Kidney (tissue), 13 donors: ENCODE measurements at regions not wholly inside any gene's neighbourhood (a gene's known extent, or its start where the extent isn't known, plus 50 kb on each side); places are given as distances from the start of the nearest gene placed in this dataset.

ENCODE experiments used
- DNase-seq, 5 donors: peaks; one replicate each; pipeline ENCODE4 v3.0.0-alpha.2; 2013 to 2020
- FAIRE-seq: peaks from 2 replicates; lab custom pipeline; 2012; peaks lifted over from hg19 to GRCh38; lab: Jason Lieb, UNC
- H3K27ac ChIP-seq, 2 donors: one replicate each; pipeline ENCODE4 v1.7.0; 2013; ENCODE audit warnings: low read depth in 2 of 2, low read length in 2 of 2, inconsistent platforms in 1 of 2
- H3K27me3 ChIP-seq: one replicate; pipeline ENCODE4 v1.7.1; 2013; ENCODE audit warnings: low read length, inconsistent platforms; ENCODE audit not compliant: control insufficient read depth, insufficient read depth
- H3K36me3 ChIP-seq, 3 donors: one replicate each; pipeline versions ENCODE4 v1.7.0 to v1.7.1; 2013; ENCODE audit warnings: low read length in 3 of 3, control low read depth in 1 of 3, inconsistent platforms in 1 of 3; ENCODE audit not compliant: insufficient read depth in 3 of 3, control insufficient read depth in 2 of 3
- H3K4me1 ChIP-seq, 3 donors: one replicate each; pipeline versions ENCODE4 v1.7.0 to v1.7.1; 2013; ENCODE audit warnings: low read length in 3 of 3, inconsistent platforms in 1 of 3, low read depth in 1 of 3; ENCODE audit not compliant: control insufficient read depth in 2 of 3, insufficient read depth in 2 of 3
- H3K4me3 ChIP-seq, 3 donors: one replicate each; pipeline versions ENCODE4 v1.7.0 to v1.8.1; 2013; ENCODE audit warnings: low read length in 3 of 3, control low read depth in 1 of 3, inconsistent platforms in 1 of 3
- H3K9ac ChIP-seq, 3 donors: one replicate each; pipeline versions ENCODE4 v1.7.0 to v1.7.1; 2013; ENCODE audit warnings: low read length in 3 of 3, control low read depth in 1 of 3, inconsistent platforms in 1 of 3
- H3K9me3 ChIP-seq, 3 donors: one replicate each; pipeline versions ENCODE4 v1.7.0 to v1.7.1; 2013; ENCODE audit warnings: low read length in 3 of 3, control low read depth in 1 of 3, inconsistent platforms in 1 of 3; ENCODE audit not compliant: control insufficient read depth in 2 of 3, insufficient read depth in 1 of 3
- intact Hi-C: fragments of 100-400 bp; cut with DNase I; formaldehyde crosslinking; loops from one replicate; pipeline ENCODE4 v1.11.1; 2022
- TF ChIP-seq, protein P1 (sequence below): IDR thresholded peaks from 3 replicates; pipeline ENCODE4 v1.5.1; 2012; ENCODE audit warnings: mild to moderate bottlenecking, moderate library complexity, borderline replicate concordance; ENCODE audit not compliant: insufficient read depth; ENCODE audit errors: extremely low read depth
- donor health status: control.
- donor health status: control.
- donor health status: control.
- donor health status: control.
- donor health status: control.
- donor health status: DM: yes; HTN: yes; CAD: no.
- donor health status: Normal renal cell carcinoma (clear cell type).

GRCh38 chr14:86084097-86084496, 554.2 kb downstream of the FLRT2 start:
- no peak overlapping the region for H3K27ac ChIP-seq
- H3K36me3 ChIP-seq, result no peaks in the 10 kb centered on the region
- FAIRE-seq (no peak), DNase-seq (no peak)
- no peak overlapping the region for H3K9ac ChIP-seq
- H3K9me3 ChIP-seq, result peaks cover 0 to 4% (median 0%) of the 10 kb centered on the region in 3 donors
- H3K27me3 ChIP-seq, result no peaks in the 10 kb centered on the region
- intact Hi-C loops, result no loop called here
- TF ChIP-seq, protein P1, sequence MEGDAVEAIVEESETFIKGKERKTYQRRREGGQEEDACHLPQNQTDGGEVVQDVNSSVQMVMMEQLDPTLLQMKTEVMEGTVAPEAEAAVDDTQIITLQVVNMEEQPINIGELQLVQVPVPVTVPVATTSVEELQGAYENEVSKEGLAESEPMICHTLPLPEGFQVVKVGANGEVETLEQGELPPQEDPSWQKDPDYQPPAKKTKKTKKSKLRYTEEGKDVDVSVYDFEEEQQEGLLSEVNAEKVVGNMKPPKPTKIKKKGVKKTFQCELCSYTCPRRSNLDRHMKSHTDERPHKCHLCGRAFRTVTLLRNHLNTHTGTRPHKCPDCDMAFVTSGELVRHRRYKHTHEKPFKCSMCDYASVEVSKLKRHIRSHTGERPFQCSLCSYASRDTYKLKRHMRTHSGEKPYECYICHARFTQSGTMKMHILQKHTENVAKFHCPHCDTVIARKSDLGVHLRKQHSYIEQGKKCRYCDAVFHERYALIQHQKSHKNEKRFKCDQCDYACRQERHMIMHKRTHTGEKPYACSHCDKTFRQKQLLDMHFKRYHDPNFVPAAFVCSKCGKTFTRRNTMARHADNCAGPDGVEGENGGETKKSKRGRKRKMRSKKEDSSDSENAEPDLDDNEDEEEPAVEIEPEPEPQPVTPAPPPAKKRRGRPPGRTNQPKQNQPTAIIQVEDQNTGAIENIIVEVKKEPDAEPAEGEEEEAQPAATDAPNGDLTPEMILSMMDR, result no peak
- H3K4me3 ChIP-seq, result no peak overlapping the region
- no peaks in the 10 kb centered on the region for H3K4me1 ChIP-seq

GRCh38 chr14:86083616-86084015, 553.7 kb downstream of the FLRT2 start:
- intact Hi-C loops, result no loop called here

GRCh38 chr14:86072116-86072894, 542.4 kb downstream of the FLRT2 start:
- intact Hi-C loops, result no loop called here
- DNase-seq, result peak in 3 of 5 donors; percentile 21 to 72 (median 37)
- Histone ChIP-seq H3K36me3 (no peaks in the 10 kb centered on the region), H3K9me3 (no peaks in the 10 kb centered on the region), H3K27ac (no peak overlapping the region), H3K4me1 (no peaks in the 10 kb centered on the region), H3K4me3 (no peak overlapping the region), H3K27me3 (no peaks in the 10 kb centered on the region), H3K9ac (no peak overlapping the region)
- TF ChIP-seq, protein P1, result no peak
- no peak for FAIRE-seq

More at GRCh38 chr14:86083616-86084015, 553.7 kb downstream of the FLRT2 start:
- FAIRE-seq (no peak), DNase-seq (no peak)
- Histone ChIP-seq H3K9me3 (peaks cover 0 to 4% (median 0%) of the 10 kb centered on the region in 3 donors), H3K27ac (no peak overlapping the region), H3K4me1 (no peaks in the 10 kb centered on the region), H3K27me3 (no peaks in the 10 kb centered on the region), H3K9ac (no peak overlapping the region), H3K4me3 (no peak overlapping the region), H3K36me3 (no peaks in the 10 kb centered on the region)
- TF ChIP-seq, protein P1, result no peak
